Ascending aorta (tissue), 2 donors: ENCODE measurements at regions not wholly inside any gene's neighbourhood (a gene's known extent, or its start where the extent isn't known, plus 50 kb on each side); places are given as distances from the start of the nearest gene placed in this dataset.
A peak's percentile ranks its signal among the peaks of the same experiment; 100 is the strongest.

ENCODE experiments used
- DNase-seq, 2 donors: peaks; one replicate each; pipeline ENCODE4 v3.0.0-alpha.2; 2019; ENCODE audit warnings: low spot score in 2 of 2
- H3K27ac ChIP-seq, 2 donors: fragments of 200-600 bp; sonication (generic); one replicate each; pipeline ENCODE4 v1.5.1; 2016 to 2017; ENCODE audit warnings: mild to moderate bottlenecking in 1 of 2
- H3K27me3 ChIP-seq: fragments of 200-600 bp; sonication (generic); one replicate; pipeline ENCODE4 v1.5.1; 2017
- H3K36me3 ChIP-seq, 2 donors: fragments of 200-600 bp; sonication (generic); one replicate each; pipeline ENCODE4 v1.5.1; 2016
- H3K4me1 ChIP-seq, 2 donors: fragments of 200-600 bp; sonication (generic); one replicate each; pipeline ENCODE4 v1.5.1; 2016 to 2017; ENCODE audit warnings: mild to moderate bottlenecking in 1 of 2
- H3K4me3 ChIP-seq, 2 donors: fragments of 200-600 bp; sonication (generic); one replicate each; pipeline ENCODE4 v1.5.1; 2016 to 2017; ENCODE audit warnings: mild to moderate bottlenecking in 1 of 2
- H3K9me3 ChIP-seq, 2 donors: fragments of 200-600 bp; sonication (generic); one replicate each; pipeline ENCODE4 v1.5.1; 2016
- CTCF ChIP-seq, 3 experiments: fragments of 200-600 bp in 2 of 3; fragments of 450-650 bp in 1 of 3; sonication (generic) in 2 of 3; IDR thresholded peaks; one replicate each; pipeline ENCODE4 v1.5.1; 2016 to 2019; ENCODE audit warnings: antibody characterized with exemption in 3 of 3, mild to moderate bottlenecking in 1 of 3, moderate library complexity in 1 of 3
- intact Hi-C: fragments of 100-400 bp; cut with DNase I; formaldehyde crosslinking; loops from one replicate; pipeline ENCODE4 v1.15.1; 2023

GRCh38 chr4:121266982-121267381 is 102.9 kb upstream of the TNIP3 start:
- H3K36me3 ChIP-seq, result no peaks in the 10 kb centered on the region
- H3K27ac ChIP-seq, result no peak overlapping the region
- no peak for TF ChIP-seq CTCF (IDR thresholded peaks at IDR 0.05)
- H3K9me3 ChIP-seq, result no peaks in the 10 kb centered on the region
- intact Hi-C loops, result no loop called here
- no peaks in the 10 kb centered on the region for H3K27me3 ChIP-seq
- no peak overlapping the region for H3K4me3 ChIP-seq
- no peak for DNase-seq
- no peaks in the 10 kb centered on the region for H3K4me1 ChIP-seq

GRCh38 chr4:121256887-121257466 is 92.9 kb upstream of the TNIP3 start:
- H3K9me3 ChIP-seq, result no peaks in the 10 kb centered on the region
- no peaks in the 10 kb centered on the region for H3K4me1 ChIP-seq
- H3K4me3 ChIP-seq, result no peak overlapping the region
- intact Hi-C loops, result no loop called here
- DNase-seq, result no peak
- H3K27ac ChIP-seq, result no peak overlapping the region
- H3K36me3 ChIP-seq, result no peaks in the 10 kb centered on the region
- no peak for TF ChIP-seq CTCF (IDR thresholded peaks at IDR 0.05)
- H3K27me3 ChIP-seq, result no peaks in the 10 kb centered on the region

- Histone ChIP-seq H3K4me3 (no peak overlapping the region), H3K9me3 (no peaks in the 10 kb centered on the region), H3K4me1 (no peaks in the 10 kb centered on the region), H3K27ac (no peak overlapping the region), H3K27me3 (no peaks in the 10 kb centered on the region), H3K36me3 (no peaks in the 10 kb centered on the region)
- no peak for DNase-seq
- intact Hi-C loops, result no loop called here
- no peak for TF ChIP-seq CTCF (IDR thresholded peaks at IDR 0.05)
Measured at GRCh38 chr4:121255986-121256750, 92.0 kb upstream of the TNIP3 start.

GRCh38 chr4:121253961-121254360 is 89.8 kb upstream of the TNIP3 start:
- intact Hi-C loops, result loop anchor here (5.0 kb wide), 1 partner anchor 1097 kb away; no protein-coding TSS in a partner anchor
- TF ChIP-seq CTCF (IDR thresholded peaks at IDR 0.05), result no peak
- Histone ChIP-seq H3K4me1 (no peaks in the 10 kb centered on the region), H3K36me3 (no peaks in the 10 kb centered on the region), H3K9me3 (no peaks in the 10 kb centered on the region), H3K4me3 (no peak overlapping the region), H3K27ac (no peak overlapping the region), H3K27me3 (no peaks in the 10 kb centered on the region)
- no peak for DNase-seq

- DNase-seq, result peak in 1 of 2 donors; percentile 71
- Histone ChIP-seq H3K9me3 (no peaks in the 10 kb centered on the region), H3K27ac (no peak overlapping the region), H3K4me3 (no peak overlapping the region), H3K36me3 (no peaks in the 10 kb centered on the region), H3K27me3 (no peaks in the 10 kb centered on the region), H3K4me1 (no peaks in the 10 kb centered on the region)
- intact Hi-C loops, result loop anchor here (1.0 to 5.0 kb wide), 2 partner anchors 60 to 1095 kb away; no protein-coding TSS in a partner anchor
- peak; percentile 42 to 72 (median 70) for TF ChIP-seq CTCF (IDR thresholded peaks at IDR 0.05)
Measured at GRCh38 chr4:121252224-121252806, 88.2 kb upstream of the TNIP3 start.
